ENCODE measurements at regions not wholly inside any gene's neighbourhood (a gene's known extent, or its start where the extent isn't known, plus 50 kb on each side); places are given as distances from the start of the nearest gene placed in this dataset.

DNA sequence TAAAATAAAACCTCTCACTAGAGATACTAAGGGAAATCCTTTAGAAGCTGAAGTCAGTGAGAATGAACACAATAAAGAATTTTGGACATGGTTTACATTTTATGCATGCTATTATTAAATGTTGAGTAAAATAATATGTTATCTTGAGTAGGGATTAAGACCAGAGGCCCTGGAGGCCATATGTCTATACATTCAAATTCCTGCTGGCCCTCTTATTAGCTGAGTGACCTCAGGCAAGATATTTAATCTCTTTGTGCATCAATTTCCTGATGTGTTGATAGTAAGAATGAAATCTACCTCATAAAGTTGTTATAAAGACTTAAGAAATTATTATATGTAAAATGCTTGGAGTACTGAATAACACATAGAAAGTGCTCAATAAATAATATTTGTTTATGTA lies 281.1 kb upstream of the KLF4 start (continued):
- TF ChIP-seq TCF7L2 (IDR thresholded peaks at IDR 0.05; ENCODE audit: borderline replicate concordance, extremely low read depth, insufficient read depth, insufficient read length) (no peak), CTCF (IDR thresholded peaks at IDR 0.05 in 2 of 3, conservative IDR thresholded peaks at IDR 0.05 in 1 of 3; ENCODE audit: borderline replicate concordance in 1 of 3, insufficient read depth in 1 of 3, low read depth in 2 of 3, low read length in 2 of 3) (no peak)

GRCh38 chr9:107768224-107768623 lies 278.7 kb upstream of the KLF4 start:
- ATAC-seq (no peak; the same call in 1 of the 2 replicates), DNase-seq (ENCODE audit: low read depth, low spot score) (no peak)
- H4K20me1 ChIP-seq (ENCODE audit: insufficient read depth), result no peaks in the 10 kb centered on the region
- H3K79me2 ChIP-seq (ENCODE audit: insufficient read depth, low read length), result no peaks in the 10 kb centered on the region
- POLR2A ChIA-PET, result no interaction called here
- no peaks in the 10 kb centered on the region for H3K27me3 ChIP-seq (ENCODE audit: insufficient read depth, low read length)
- no peak overlapping the region for H3K4me2 ChIP-seq (ENCODE audit: low read length)
- BruUV-seq (replicated peaks), result no TSS peak
- peaks cover 0 to 6% of the 10 kb centered on the region in 2 experiments; a peak in 1 of 4 replicates for H3K4me1 ChIP-seq (ENCODE audit: control insufficient read depth in 1 of 2, insufficient read depth in 2 of 2, low read length in 2 of 2)
- H3K9ac ChIP-seq (ENCODE audit: low read length), result no peak overlapping the region
- no peaks in the 10 kb centered on the region for H3K36me3 ChIP-seq (ENCODE audit: control insufficient read depth in 1 of 2, insufficient read depth in 2 of 2, low read length in 2 of 2)
- no peak overlapping the region for H2AFZ ChIP-seq (ENCODE audit: low read depth, low read length, poor library complexity, severe bottlenecking)
- no peak overlapping the region for H3K27ac ChIP-seq (ENCODE audit: low read depth, low read length)
- no peaks in the 10 kb centered on the region for H3K9me2 ChIP-seq (ENCODE audit: insufficient read depth)
- CTCF ChIA-PET, result no interaction called here
- no peaks in the 10 kb centered on the region for H3K9me3 ChIP-seq (ENCODE audit: control insufficient read depth in 1 of 2, insufficient read depth in 1 of 2, low read depth in 1 of 2, low read length in 2 of 2)
- intact Hi-C loops (cut with micrococcal nuclease), result no loop called here
- RAD21 ChIA-PET (ENCODE audit: low non-redundant PET in 1 of 2, low total read pairs in 2 of 2, uncharacterized antibody in 2 of 2, unreplicated experiment in 2 of 2), result no interaction called here
- no peak for TF ChIP-seq SIN3A (IDR thresholded peaks at IDR 0.05; ENCODE audit: low read depth)
- TF ChIP-seq TCF7L2 (IDR thresholded peaks at IDR 0.05; ENCODE audit: borderline replicate concordance, extremely low read depth, insufficient read depth, insufficient read length), result no peak
- no peak for TF ChIP-seq CBX3 (IDR thresholded peaks at IDR 0.05; ENCODE audit: low read depth)
- TF ChIP-seq RAD21 (IDR thresholded peaks at IDR 0.05; ENCODE audit: low read depth), result no peak
- no peak for TF ChIP-seq CTCF (IDR thresholded peaks at IDR 0.05 in 2 of 3, conservative IDR thresholded peaks at IDR 0.05 in 1 of 3; ENCODE audit: borderline replicate concordance in 1 of 3, insufficient read depth in 1 of 3, low read depth in 2 of 3, low read length in 2 of 3)
- TF ChIP-seq POLR2AphosphoS5 (IDR thresholded peaks at IDR 0.05; ENCODE audit: low read depth, low read length), result no peak
- TF ChIP-seq, protein P1, sequence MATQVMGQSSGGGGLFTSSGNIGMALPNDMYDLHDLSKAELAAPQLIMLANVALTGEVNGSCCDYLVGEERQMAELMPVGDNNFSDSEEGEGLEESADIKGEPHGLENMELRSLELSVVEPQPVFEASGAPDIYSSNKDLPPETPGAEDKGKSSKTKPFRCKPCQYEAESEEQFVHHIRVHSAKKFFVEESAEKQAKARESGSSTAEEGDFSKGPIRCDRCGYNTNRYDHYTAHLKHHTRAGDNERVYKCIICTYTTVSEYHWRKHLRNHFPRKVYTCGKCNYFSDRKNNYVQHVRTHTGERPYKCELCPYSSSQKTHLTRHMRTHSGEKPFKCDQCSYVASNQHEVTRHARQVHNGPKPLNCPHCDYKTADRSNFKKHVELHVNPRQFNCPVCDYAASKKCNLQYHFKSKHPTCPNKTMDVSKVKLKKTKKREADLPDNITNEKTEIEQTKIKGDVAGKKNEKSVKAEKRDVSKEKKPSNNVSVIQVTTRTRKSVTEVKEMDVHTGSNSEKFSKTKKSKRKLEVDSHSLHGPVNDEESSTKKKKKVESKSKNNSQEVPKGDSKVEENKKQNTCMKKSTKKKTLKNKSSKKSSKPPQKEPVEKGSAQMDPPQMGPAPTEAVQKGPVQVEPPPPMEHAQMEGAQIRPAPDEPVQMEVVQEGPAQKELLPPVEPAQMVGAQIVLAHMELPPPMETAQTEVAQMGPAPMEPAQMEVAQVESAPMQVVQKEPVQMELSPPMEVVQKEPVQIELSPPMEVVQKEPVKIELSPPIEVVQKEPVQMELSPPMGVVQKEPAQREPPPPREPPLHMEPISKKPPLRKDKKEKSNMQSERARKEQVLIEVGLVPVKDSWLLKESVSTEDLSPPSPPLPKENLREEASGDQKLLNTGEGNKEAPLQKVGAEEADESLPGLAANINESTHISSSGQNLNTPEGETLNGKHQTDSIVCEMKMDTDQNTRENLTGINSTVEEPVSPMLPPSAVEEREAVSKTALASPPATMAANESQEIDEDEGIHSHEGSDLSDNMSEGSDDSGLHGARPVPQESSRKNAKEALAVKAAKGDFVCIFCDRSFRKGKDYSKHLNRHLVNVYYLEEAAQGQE (IDR thresholded peaks at IDR 0.05; ENCODE audit: low read depth), result no peak
- TF ChIP-seq ZFX (IDR thresholded peaks at IDR 0.05), result no peak
- TF ChIP-seq EZH2 (IDR thresholded peaks at IDR 0.05), result no peak
- no peak for TF ChIP-seq FOSL1 (IDR thresholded peaks at IDR 0.05; ENCODE audit: low read depth)
- TF ChIP-seq, protein P2, sequence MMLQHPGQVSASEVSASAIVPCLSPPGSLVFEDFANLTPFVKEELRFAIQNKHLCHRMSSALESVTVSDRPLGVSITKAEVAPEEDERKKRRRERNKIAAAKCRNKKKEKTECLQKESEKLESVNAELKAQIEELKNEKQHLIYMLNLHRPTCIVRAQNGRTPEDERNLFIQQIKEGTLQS (IDR thresholded peaks at IDR 0.05), result no peak
- TF ChIP-seq SP1 (IDR thresholded peaks at IDR 0.05; ENCODE audit: low read depth), result no peak
- TF ChIP-seq JUND (IDR thresholded peaks at IDR 0.05), result no peak
- no peak for TF ChIP-seq EZH2phosphoT487 (IDR thresholded peaks at IDR 0.05; ENCODE audit: borderline replicate concordance)
- TF ChIP-seq EGR1 (IDR thresholded peaks at IDR 0.05; ENCODE audit: low read depth), result no peak
- no peak for TF ChIP-seq YY1 (IDR thresholded peaks at IDR 0.05; ENCODE audit: extremely low read depth, insufficient replicate concordance, low read depth, low read length)
- no peak for TF ChIP-seq ELF1 (IDR thresholded peaks at IDR 0.05; ENCODE audit: borderline replicate concordance, low read depth)
- TF ChIP-seq SRF (IDR thresholded peaks at IDR 0.05; ENCODE audit: low read depth), result no peak
- H3K4me3 ChIP-seq (replicated peaks in 1 of 2; ENCODE audit: low read depth in 1 of 2, low read length in 2 of 2), result no peak overlapping the region

Measured in HCT116 (cell line).